GM12878 (cell line): ENCODE measurements at regions not wholly inside any gene's neighbourhood (a gene's known extent, or its start where the extent isn't known, plus 50 kb on each side); places are given as distances from the start of the nearest gene placed in this dataset.

ENCODE experiments used
- ATAC-seq: fragments of 200-7000 bp; cut with Tn5 transposase; 3 replicates; pipeline ENCODE4 v1.9.1; 2020; ENCODE audit warnings: mild to moderate bottlenecking, moderate library complexity
- BruUV-seq: library from RNA; stranded (reverse); fragments of 400-500 nt; replicated peaks from 2 replicates; lab custom pipeline; 2021; lab: Mats Ljungman, UMichigan
- CTCF ChIA-PET: fragments of 300-600 bp; sonication (Branson Sonifier 250); formaldehyde crosslinking; extraction: SDS; loops from one replicate; lab custom pipeline; 2021; ENCODE audit warnings: inconsistent platforms; lab: Yijun Ruan, JAX
- POLR2A ChIA-PET: fragments of 350-600 bp; formaldehyde crosslinking; extraction: SDS; loops from one replicate; lab custom pipeline; 2021; ENCODE audit warnings: inconsistent platforms; lab: Charles Lee
- RAD21 ChIA-PET: fragments of 300-600 bp; sonication (Branson Sonifier 250); formaldehyde crosslinking; loops from one replicate; lab custom pipeline; 2023; ENCODE audit warnings: antibody characterized with exemption; ENCODE audit not compliant: unreplicated experiment; lab: Charles Lee
- SMC1A ChIA-PET: fragments of 300-600 bp; sonication (Branson Sonifier 250); formaldehyde crosslinking; loops from one replicate; lab custom pipeline; 2023; ENCODE audit not compliant: unreplicated experiment, uncharacterized antibody; lab: Charles Lee
- DNase-seq: peaks from one replicate; pipeline ENCODE4 v3.0.0-alpha.2; 2011; ENCODE audit warnings: low read depth, low spot score
- FAIRE-seq: peaks from 3 replicates; lab custom pipeline; 2011; peaks lifted over from hg19 to GRCh38; lab: Jason Lieb, UNC
- H2AFZ ChIP-seq: 2 replicates; pipeline ENCODE4 v1.6.0; 2011; ENCODE audit warnings: low read depth, low read length, control low read depth; ENCODE audit not compliant: control insufficient read depth
- H3K27ac ChIP-seq: 2 replicates; pipeline ENCODE4 v1.5.1; 2011; ENCODE audit warnings: control low read depth; ENCODE audit not compliant: control insufficient read depth, insufficient read depth
- H3K27me3 ChIP-seq, 2 experiments: replicated peaks in 1 of 2; 2 replicates each; pipeline versions ENCODE4 v1.6.0 to v1.6.1; 2011; ENCODE audit warnings: low read length in 1 of 2; ENCODE audit not compliant: control insufficient read depth in 2 of 2, insufficient read depth in 2 of 2
- H3K36me3 ChIP-seq, 2 experiments: 2 replicates each; pipeline ENCODE4 v1.5.1; 2011; ENCODE audit warnings: low read length in 1 of 2; ENCODE audit not compliant: control insufficient read depth in 2 of 2, insufficient read depth in 2 of 2
- H3K4me1 ChIP-seq: 2 replicates; pipeline ENCODE4 v1.6.1; 2011; ENCODE audit warnings: mild to moderate bottlenecking, low read length, moderate library complexity, mixed read lengths; ENCODE audit not compliant: control insufficient read depth, insufficient read depth
- H3K4me2 ChIP-seq: 2 replicates; pipeline ENCODE4 v1.6.0; 2011; ENCODE audit warnings: control low read depth; ENCODE audit not compliant: control insufficient read depth, insufficient read depth
- H3K4me3 ChIP-seq: fragments of 200-600 bp; sonication (generic); 2 replicates; pipeline ENCODE4 v1.5.1; 2016
- H3K79me2 ChIP-seq: 2 replicates; pipeline ENCODE4 v1.6.0; 2011; ENCODE audit warnings: low read length; ENCODE audit not compliant: control insufficient read depth, insufficient read depth
- H3K9ac ChIP-seq: 2 replicates; pipeline ENCODE4 v1.8.0; 2011; ENCODE audit warnings: low read length, control low read depth, mixed read lengths; ENCODE audit not compliant: control insufficient read depth, insufficient read depth
- H3K9me3 ChIP-seq: replicated peaks from 3 replicates; pipeline ENCODE4 v1.5.1; 2011; ENCODE audit warnings: mild to moderate bottlenecking, low read length; ENCODE audit not compliant: control insufficient read depth, insufficient read depth
- H4K20me1 ChIP-seq: 2 replicates; pipeline ENCODE4 v1.6.0; 2011; ENCODE audit not compliant: control insufficient read depth, insufficient read depth
- ASH2L ChIP-seq: fragments of 300-600, 200-600 bp; sonication (generic); IDR thresholded peaks from 2 replicates; pipeline ENCODE4 v1.6.1; 2017; ENCODE audit warnings: low read depth, mild to moderate bottlenecking, borderline replicate concordance
- BACH1 ChIP-seq: fragments of 450-650 bp; IDR thresholded peaks from 2 replicates; pipeline ENCODE4 v1.6.1; 2017; ENCODE audit warnings: mild to moderate bottlenecking, borderline replicate concordance
- CHD2 ChIP-seq: IDR thresholded peaks from 2 replicates; pipeline ENCODE4 v1.6.1; 2011; ENCODE audit warnings: low read depth, low read length, improper control_type of control experiment, borderline replicate concordance
- EZH2 ChIP-seq: IDR thresholded peaks from 2 replicates; pipeline ENCODE4 v1.6.1; 2012; ENCODE audit warnings: low read depth, mild to moderate bottlenecking, control low read depth, inconsistent platforms, low read length, borderline replicate concordance; ENCODE audit not compliant: control insufficient read depth
- HDGF ChIP-seq: fragments of 450-650 bp; IDR thresholded peaks from 2 replicates; pipeline ENCODE4 v1.6.1; 2016; ENCODE audit warnings: antibody characterized with exemption
- IRF5 ChIP-seq: fragments of 450-650 bp; IDR thresholded peaks from 2 replicates; pipeline ENCODE4 v1.6.1; 2017; ENCODE audit warnings: borderline replicate concordance
- NBN ChIP-seq: fragments of 450-650 bp; IDR thresholded peaks from 2 replicates; pipeline ENCODE4 v1.6.1; 2016
- NKRF ChIP-seq: fragments of 450-650 bp; conservative IDR thresholded peaks from 2 replicates; pipeline ENCODE4 v1.6.1; 2017; ENCODE audit warnings: mild to moderate bottlenecking, moderate library complexity
- PBX3 ChIP-seq: IDR thresholded peaks from 2 replicates; pipeline ENCODE4 v1.6.1; 2011; ENCODE audit warnings: mild to moderate bottlenecking, low read depth, low read length, moderate library complexity; ENCODE audit not compliant: insufficient replicate concordance
- RCOR1 ChIP-seq: conservative IDR thresholded peaks from 2 replicates; pipeline ENCODE4 v1.6.1; 2012; ENCODE audit warnings: low read depth, low read length, improper control_type of control experiment
- RELB ChIP-seq: fragments of 450-650 bp; IDR thresholded peaks from 2 replicates; pipeline ENCODE4 v1.6.1; 2017; ENCODE audit warnings: low read depth, mild to moderate bottlenecking, moderate library complexity
- WRNIP1 ChIP-seq: IDR thresholded peaks from 2 replicates; pipeline ENCODE4 v1.6.1; 2011; ENCODE audit warnings: low read depth, low read length, improper control_type of control experiment, borderline replicate concordance
- ZNF622 ChIP-seq: fragments of 450-650 bp; IDR thresholded peaks from 2 replicates; pipeline ENCODE4 v1.6.1; 2017; ENCODE audit warnings: mild to moderate bottlenecking, inconsistent platforms
- WGBS: methylation state at CpG from one replicate; pipeline ENCODE4 v1.1.6; 2016; ENCODE audit warnings: low lambda C conversion rate; ENCODE audit not compliant: insufficient replicate concordance, insufficient coverage; ENCODE audit errors: missing lambda C conversion rate; 5-methylcytosine and 5-hydroxymethylcytosine counted together
- in situ Hi-C: fragments of 300-500 bp; cut with MboI; formaldehyde crosslinking; loops from 9 replicates; pipeline ENCODE4 v1.14.3; 2018; ENCODE audit warnings: mixed read lengths
- intact Hi-C: fragments of 100-400 bp; cut with micrococcal nuclease; formaldehyde crosslinking; loops from one replicate; pipeline ENCODE4 v1.14.2; 2022; ENCODE audit not compliant: unreplicated experiment
- TF ChIP-seq, protein P1 (sequence below): IDR thresholded peaks from 2 replicates; pipeline ENCODE4 v1.6.1; 2012; ENCODE audit warnings: low read length, inconsistent platforms

GRCh38 chr2:167572883-167573619 is 674.3 kb downstream of the STK39 start (continued):
- no peak for TF ChIP-seq PBX3
- TF ChIP-seq ASH2L = no peak
- TF ChIP-seq RELB = no peak

DNA sequence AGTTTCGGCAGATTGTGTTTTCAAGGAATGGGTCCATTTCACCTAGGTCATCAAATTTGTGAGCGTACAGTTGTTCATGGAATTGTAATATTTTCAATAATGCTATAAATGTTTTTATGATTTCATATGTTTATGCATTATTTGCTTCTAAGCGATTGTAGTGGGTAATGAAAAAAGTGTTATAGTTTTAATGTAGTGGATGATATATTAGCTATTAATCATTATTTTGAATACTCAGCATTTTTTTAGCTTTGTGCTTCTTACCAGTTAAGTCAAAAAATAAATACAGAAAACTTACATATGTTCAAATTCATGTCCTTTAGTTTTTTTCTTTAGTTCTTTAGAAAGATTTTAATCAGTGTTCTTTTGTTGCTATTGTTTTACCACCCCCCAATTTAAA is 677.0 kb downstream of the STK39 start:
- Histone ChIP-seq H3K36me3 (no peaks in the 10 kb centered on the region), H3K9me3 (no peaks in the 10 kb centered on the region), H3K4me3 (no peak overlapping the region), H3K27me3 (no peaks in the 10 kb centered on the region), H3K27ac (no peak overlapping the region), H3K79me2 (no peaks in the 10 kb centered on the region), H4K20me1 (no peaks in the 10 kb centered on the region), H3K4me1 (no peaks in the 10 kb centered on the region), H3K9ac (no peak overlapping the region), H2AFZ (no peak overlapping the region), H3K4me2 (no peak overlapping the region)
- no peak for TF ChIP-seq NKRF
- no peak for TF ChIP-seq EZH2
- no peak for TF ChIP-seq ZNF622
- no peak for TF ChIP-seq WRNIP1
- no peak for TF ChIP-seq RCOR1
- no peak for TF ChIP-seq BACH1
- no peak for TF ChIP-seq HDGF
- no peak for TF ChIP-seq CHD2
- no peak for TF ChIP-seq IRF5
- TF ChIP-seq, protein P1, sequence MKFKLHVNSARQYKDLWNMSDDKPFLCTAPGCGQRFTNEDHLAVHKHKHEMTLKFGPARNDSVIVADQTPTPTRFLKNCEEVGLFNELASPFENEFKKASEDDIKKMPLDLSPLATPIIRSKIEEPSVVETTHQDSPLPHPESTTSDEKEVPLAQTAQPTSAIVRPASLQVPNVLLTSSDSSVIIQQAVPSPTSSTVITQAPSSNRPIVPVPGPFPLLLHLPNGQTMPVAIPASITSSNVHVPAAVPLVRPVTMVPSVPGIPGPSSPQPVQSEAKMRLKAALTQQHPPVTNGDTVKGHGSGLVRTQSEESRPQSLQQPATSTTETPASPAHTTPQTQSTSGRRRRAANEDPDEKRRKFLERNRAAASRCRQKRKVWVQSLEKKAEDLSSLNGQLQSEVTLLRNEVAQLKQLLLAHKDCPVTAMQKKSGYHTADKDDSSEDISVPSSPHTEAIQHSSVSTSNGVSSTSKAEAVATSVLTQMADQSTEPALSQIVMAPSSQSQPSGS = no peak
- TF ChIP-seq NBN = no peak
- no TSS peak for BruUV-seq
- CTCF ChIA-PET = interaction anchor here (0.7 kb wide), 1 partner anchor 547 kb away, joined by 3 read pairs; no protein-coding TSS in a partner anchor
- RAD21 ChIA-PET = no interaction called here
- DNase-seq (no peak), FAIRE-seq (no peak), ATAC-seq (no peak)
- intact Hi-C loops = no loop called here
- 60% methylated on average over 3 of the region's 3 CpGs for WGBS
- in situ Hi-C loops = no loop called here
- SMC1A ChIA-PET = no interaction called here
- POLR2A ChIA-PET = no interaction called here
